Medulla oblongata (tissue), 1 donor: ENCODE measurements at regions not wholly inside any gene's neighbourhood (a gene's known extent, or its start where the extent isn't known, plus 50 kb on each side); places are given as distances from the start of the nearest gene placed in this dataset.

ENCODE experiments used
- DNase-seq: peaks from one replicate; pipeline ENCODE4 v3.0.0-alpha.2; 2015; ENCODE audit errors: extremely low spot score

DNA sequence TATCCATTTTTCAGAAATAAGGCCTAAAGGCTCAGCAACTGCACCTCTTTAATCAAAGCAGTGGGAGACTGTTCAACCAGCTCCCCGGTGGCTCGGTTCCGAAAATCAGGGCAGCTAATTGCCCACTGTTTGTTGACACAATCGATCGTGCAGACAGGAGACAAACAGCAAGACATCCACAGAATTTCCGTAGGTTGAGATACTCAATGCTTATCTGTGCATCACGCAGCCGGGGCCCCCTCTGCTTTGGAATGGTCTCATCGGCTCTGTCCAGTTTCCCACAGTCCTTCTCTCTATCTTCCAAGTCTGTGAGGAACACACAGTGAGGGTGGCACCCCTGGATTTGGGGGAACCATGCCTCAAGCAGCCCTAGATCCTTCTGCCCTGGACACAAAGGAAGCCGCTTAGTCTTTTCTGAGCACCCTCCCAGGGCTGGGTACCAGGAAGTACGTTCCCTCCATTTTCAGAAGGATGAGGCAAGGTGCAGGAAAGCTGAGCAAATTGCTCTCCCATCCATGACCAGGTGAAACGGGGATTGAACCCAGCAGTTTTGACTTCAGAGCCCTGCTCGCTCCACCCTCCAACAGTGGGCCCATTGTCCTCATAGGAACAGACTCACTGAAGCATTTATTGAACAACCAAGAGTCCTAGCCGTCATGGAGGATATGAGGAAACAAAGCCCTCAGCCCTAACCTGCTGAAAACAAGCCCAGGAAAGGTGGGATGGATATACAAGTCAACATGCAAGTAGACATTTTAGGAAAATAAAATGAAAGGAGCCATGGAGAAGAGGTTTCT, 70.7 kb downstream of the C16orf95 start:
- DNase-seq: no peak

DNA sequence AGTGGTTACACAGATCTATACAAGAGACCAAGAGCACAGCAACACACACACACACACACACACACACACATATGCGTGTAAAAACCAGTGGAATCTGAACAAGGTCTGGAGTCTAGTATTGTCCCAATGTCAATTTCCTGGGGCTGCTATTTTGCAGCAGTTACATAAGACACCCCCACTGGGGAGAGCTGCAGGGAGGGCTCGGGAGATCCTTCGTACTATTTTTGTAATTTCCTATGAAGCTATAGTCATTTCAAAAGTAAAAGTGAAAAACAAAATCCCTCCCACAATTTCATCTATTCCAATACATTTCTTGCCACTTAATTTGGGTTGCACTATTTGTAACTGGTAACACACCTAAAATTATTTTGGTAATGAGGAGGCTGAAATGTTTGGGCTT, 68.5 kb downstream of the C16orf95 start:
- no peak for DNase-seq

DNA sequence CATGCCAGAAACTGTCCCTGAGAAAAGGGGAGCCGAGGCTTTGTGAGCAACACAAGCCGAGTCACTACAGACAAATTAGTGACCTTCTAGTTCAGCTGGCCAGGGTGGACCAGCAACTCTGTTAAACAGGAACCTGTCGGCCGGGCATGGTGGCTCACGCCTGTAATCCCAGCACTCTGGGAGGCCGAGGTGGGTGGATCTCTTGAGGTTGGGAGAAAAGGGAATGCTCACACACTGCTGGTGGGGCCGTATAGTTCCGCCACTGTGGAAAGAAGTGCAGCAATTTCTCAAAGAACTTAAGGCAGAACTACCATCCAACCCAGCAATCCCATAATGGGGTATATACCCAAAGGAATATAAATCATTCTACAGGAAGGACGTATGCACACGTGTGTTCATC, 67.8 kb downstream of the C16orf95 start:
- DNase-seq: no peak

DNA sequence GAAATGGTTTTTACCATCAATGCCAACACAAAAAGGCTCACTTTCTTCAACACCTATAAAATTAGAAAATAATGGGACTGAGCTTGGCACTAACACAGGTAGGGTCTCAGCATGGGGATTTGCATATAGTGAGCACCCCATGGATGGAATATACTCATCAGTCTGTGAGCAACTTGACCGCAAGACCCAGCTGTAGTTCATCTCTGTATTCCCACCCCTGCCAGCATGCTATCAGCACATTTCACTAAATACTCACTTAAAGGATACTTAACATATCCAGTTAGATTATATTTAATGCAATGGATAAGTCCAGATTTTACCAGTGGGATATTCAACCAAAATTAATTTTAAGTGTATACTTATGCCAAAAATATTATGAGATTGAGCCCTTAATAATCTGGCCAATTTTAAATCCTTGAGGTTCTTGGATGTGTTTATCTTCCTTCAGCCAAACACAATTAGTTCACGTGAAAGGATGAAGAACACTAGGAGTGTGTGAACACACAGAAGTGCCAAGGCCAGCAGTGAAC, 66.7 kb downstream of the C16orf95 start:
- DNase-seq: no peak

DNA sequence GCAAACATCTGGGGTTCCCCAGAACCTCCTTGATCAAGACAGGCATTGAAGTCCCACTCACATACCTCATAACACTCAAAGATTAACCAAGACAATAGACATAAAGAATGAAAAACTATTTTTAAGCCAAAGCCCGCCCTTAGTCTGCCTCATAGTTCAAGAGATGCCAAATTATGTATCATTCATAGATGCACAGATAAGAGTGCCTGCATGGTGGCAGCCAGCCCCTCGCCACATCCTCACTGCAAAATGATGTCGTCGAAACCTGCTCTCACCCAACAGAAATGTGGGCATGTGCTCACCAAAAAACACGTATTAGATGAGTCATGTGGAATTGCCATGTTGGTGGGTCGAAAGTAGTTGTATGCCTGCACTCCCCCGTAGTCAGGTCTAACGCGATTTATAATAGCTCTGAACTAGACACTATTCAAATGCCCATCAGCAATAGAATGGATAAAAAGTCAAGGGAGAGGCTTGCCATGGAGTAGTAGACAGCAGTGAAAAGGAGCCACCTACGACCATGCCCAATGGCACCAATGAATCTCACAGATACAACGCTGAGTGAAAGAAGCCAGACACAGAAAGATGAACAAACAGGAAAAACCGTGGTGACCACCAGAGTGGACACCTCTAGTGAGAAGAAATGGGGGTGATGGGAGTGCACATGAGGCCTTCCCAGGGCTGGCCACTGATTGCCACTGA, 64.8 kb downstream of the C16orf95 start:
- DNase-seq: no peak
